ENCODE measurements at regions not wholly inside any gene's neighbourhood (a gene's known extent, or its start where the extent isn't known, plus 50 kb on each side); places are given as distances from the start of the nearest gene placed in this dataset.

GRCh38 chr7:69545175-69545574 lies 53.1 kb upstream of the AUTS2 start:
- Histone ChIP-seq H3K36me3 (no peaks in the 10 kb centered on the region), H3K4me1 (peaks cover 0 to 8% (median 0%) of the 10 kb centered on the region in 4 donors), H3K27ac (no peak overlapping the region), H3K27me3 (no peaks in the 10 kb centered on the region), H3K9me3 (peaks cover 0 to 11% (median 9%) of the 10 kb centered on the region in 4 donors), H3K4me3 (no peak overlapping the region)
- 72 to 89% (median 82%) methylated on average over 1 of the region's 1 CpG for WGBS, 5 donors
- intact Hi-C loops (cut with DNase I; ENCODE audit: low total_unique reads): no loop called here
- TF ChIP-seq POLR2AphosphoS5 (IDR thresholded peaks at IDR 0.05) (no peak), EP300 (IDR thresholded peaks at IDR 0.05) (no peak), POLR2A (IDR thresholded peaks at IDR 0.05) (no peak)
- TF ChIP-seq, protein P1, sequence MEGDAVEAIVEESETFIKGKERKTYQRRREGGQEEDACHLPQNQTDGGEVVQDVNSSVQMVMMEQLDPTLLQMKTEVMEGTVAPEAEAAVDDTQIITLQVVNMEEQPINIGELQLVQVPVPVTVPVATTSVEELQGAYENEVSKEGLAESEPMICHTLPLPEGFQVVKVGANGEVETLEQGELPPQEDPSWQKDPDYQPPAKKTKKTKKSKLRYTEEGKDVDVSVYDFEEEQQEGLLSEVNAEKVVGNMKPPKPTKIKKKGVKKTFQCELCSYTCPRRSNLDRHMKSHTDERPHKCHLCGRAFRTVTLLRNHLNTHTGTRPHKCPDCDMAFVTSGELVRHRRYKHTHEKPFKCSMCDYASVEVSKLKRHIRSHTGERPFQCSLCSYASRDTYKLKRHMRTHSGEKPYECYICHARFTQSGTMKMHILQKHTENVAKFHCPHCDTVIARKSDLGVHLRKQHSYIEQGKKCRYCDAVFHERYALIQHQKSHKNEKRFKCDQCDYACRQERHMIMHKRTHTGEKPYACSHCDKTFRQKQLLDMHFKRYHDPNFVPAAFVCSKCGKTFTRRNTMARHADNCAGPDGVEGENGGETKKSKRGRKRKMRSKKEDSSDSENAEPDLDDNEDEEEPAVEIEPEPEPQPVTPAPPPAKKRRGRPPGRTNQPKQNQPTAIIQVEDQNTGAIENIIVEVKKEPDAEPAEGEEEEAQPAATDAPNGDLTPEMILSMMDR (IDR thresholded peaks at IDR 0.05): no peak
- DNase-seq: no peak

Small RNA genes lying in the stretch of these regions (small RNA-seq; reads per million reads assigned to genes)
- gene MTATP6P21 (0 reads per million in 4 donors), gene RF00019 (0 reads per million in 4 donors), gene RNA5SP231 (0 reads per million in 4 donors), gene RNU6-229P (0 reads per million in 4 donors), gene RNU6-832P (0 reads per million in 4 donors)
